HepG2 (cell line): ENCODE measurements at regions not wholly inside any gene's neighbourhood (a gene's known extent, or its start where the extent isn't known, plus 50 kb on each side); places are given as distances from the start of the nearest gene placed in this dataset.

Experiments used
- ARID2 ChIP-seq: sonication (generic); formaldehyde crosslinking; IDR thresholded peaks from 2 replicates; pipeline ENCODE4 v1.8.1; 2022; ENCODE audit warnings: mild to moderate bottlenecking, missing genetic modification reagents, borderline replicate concordance
- ATM ChIP-seq: fragments of 450-650 bp; IDR thresholded peaks from 2 replicates; pipeline ENCODE4 v1.7.1; 2017; ENCODE audit warnings: mild to moderate bottlenecking, borderline replicate concordance
- CAMTA2 ChIP-seq: sonication (generic); formaldehyde crosslinking; IDR thresholded peaks from 2 replicates; pipeline ENCODE4 v1.4.0; 2020; ENCODE audit warnings: mild to moderate bottlenecking, missing genetic modification reagents, borderline replicate concordance
- CENPBD1 ChIP-seq: sonication (generic); formaldehyde crosslinking; IDR thresholded peaks from 2 replicates; pipeline ENCODE4 v1.8.0; 2022; ENCODE audit warnings: missing genetic modification reagents, low read depth, mild to moderate bottlenecking, borderline replicate concordance
- FOXO1 ChIP-seq: sonication (generic); formaldehyde crosslinking; IDR thresholded peaks from 2 replicates; pipeline ENCODE4 v1.4.0; 2020; ENCODE audit warnings: missing genetic modification reagents
- GMEB2 ChIP-seq: IDR thresholded peaks from 2 replicates; pipeline ENCODE4 v1.6.1; 2016; ENCODE audit warnings: missing biosample characterization, missing genetic modification reagents, low read depth
- HOXA9 ChIP-seq: sonication (generic); formaldehyde crosslinking; IDR thresholded peaks from 2 replicates; pipeline ENCODE4 v1.8.1; 2022; ENCODE audit warnings: missing genetic modification reagents, mild to moderate bottlenecking, moderate library complexity, borderline replicate concordance
- MIXL1 ChIP-seq: IDR thresholded peaks from 2 replicates; pipeline ENCODE4 v1.6.1; 2016
- RBFOX2 ChIP-seq: fragments of 200-400 bp; formaldehyde crosslinking; IDR thresholded peaks from 2 replicates; pipeline ENCODE4 v1.6.1; 2017; ENCODE audit warnings: low read depth, mild to moderate bottlenecking, low read length
- STAT5B ChIP-seq: sonication (generic); formaldehyde crosslinking; IDR thresholded peaks from 2 replicates; pipeline ENCODE4 v1.4.0; 2020; ENCODE audit warnings: missing genetic modification reagents
- TEAD2 ChIP-seq: sonication (generic); formaldehyde crosslinking; IDR thresholded peaks from 2 replicates; pipeline ENCODE4 v1.9.0; 2021; ENCODE audit warnings: missing genetic modification reagents
- WIZ ChIP-seq: sonication (generic); formaldehyde crosslinking; IDR thresholded peaks from 2 replicates; pipeline ENCODE4 v1.5.1; 2020; ENCODE audit warnings: mild to moderate bottlenecking, missing genetic modification reagents
- ZBTB25 ChIP-seq: IDR thresholded peaks from 2 replicates; pipeline ENCODE4 v1.6.1; 2018; ENCODE audit warnings: missing genetic modification reagents
- TF ChIP-seq, protein P1 (sequence below): sonication (generic); formaldehyde crosslinking; IDR thresholded peaks from 2 replicates; pipeline ENCODE4 v1.8.0; 2022; ENCODE audit warnings: low read depth, missing genetic modification reagents
- TF ChIP-seq, protein P2 (sequence below): sonication (generic); formaldehyde crosslinking; IDR thresholded peaks from 2 replicates; pipeline ENCODE4 v1.8.1; 2023; ENCODE audit warnings: mild to moderate bottlenecking, missing genetic modification reagents, borderline replicate concordance
- TF ChIP-seq, protein P3 (sequence below): sonication (generic); formaldehyde crosslinking; IDR thresholded peaks from 2 replicates; pipeline ENCODE4 v1.4.0; 2020; ENCODE audit warnings: missing genetic modification reagents, borderline replicate concordance

DNA sequence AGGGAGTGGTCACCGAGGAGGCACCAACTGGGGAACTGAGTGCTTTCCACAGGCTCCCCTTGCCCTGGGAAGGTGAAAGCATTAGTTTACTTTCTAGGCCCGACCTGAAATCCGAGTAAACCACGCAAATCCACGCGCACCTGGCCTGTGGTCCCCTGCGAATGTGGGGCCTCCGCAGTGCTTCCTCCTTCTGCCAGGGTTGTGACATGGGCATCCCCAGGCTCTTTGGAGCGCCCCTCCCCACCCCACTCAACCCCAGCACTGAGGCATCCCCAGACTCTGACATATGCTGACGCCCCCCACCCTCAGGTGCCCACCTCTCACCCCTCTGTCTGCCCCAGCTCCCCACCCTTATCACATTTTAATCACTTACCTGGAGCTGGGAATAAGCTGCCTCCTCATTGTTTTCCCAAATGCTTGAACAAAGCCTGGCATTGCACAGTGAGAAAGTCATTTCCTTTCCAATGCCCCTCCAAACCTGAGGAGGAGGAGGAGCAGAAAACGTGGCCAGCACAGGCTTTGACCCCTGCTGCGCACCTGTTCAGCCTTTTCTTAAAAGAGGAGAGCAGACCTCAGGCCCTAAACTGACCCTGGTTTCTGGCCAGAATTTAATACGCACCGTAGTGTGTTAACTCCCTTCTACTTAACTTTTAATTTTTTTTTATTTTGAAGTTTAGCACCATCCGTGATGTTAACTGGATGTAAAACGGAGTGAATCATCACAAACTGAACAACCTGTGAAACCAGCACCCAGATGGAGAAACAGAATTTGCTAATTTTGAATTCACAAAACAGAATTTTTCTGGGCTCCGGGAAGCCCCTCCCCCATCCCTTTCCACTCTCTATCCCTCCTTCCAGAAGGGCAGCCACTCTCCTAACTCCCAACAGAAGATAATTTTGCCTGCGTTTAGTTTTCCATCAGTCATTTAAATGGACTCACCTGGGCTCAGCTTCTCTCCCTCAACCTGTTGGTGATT, 129.4 kb downstream of the WDR11 start (continued):
- TF ChIP-seq, protein P1, sequence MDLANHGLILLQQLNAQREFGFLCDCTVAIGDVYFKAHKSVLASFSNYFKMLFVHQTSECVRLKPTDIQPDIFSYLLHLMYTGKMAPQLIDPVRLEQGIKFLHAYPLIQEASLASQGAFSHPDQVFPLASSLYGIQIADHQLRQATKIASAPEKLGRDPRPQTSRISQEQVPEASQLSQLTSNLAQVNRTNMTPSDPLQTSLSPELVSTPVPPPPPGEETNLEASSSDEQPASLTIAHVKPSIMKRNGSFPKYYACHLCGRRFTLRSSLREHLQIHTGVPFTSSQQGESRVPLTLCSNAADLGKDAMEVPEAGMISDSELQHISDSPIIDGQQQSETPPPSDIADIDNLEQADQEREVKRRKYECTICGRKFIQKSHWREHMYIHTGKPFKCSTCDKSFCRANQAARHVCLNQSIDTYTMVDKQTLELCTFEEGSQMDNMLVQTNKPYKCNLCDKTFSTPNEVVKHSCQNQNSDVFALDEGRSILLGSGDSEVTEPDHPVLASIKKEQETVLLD (CRISPR knock-in tag), result no peak
- TF ChIP-seq TEAD2 (CRISPR knock-in tag) (no peak), ATM (no peak), GMEB2 (CRISPR knock-in tag) (no peak), CENPBD1 (CRISPR knock-in tag) (no peak), CAMTA2 (CRISPR knock-in tag) (no peak), WIZ (no peak), ARID2 (CRISPR knock-in tag) (no peak), STAT5B (CRISPR knock-in tag) (no peak), RBFOX2 (no peak), MIXL1 (no peak), FOXO1 (CRISPR knock-in tag) (no peak), HOXA9 (CRISPR knock-in tag) (no peak), ZBTB25 (CRISPR knock-in tag) (no peak)
- TF ChIP-seq, protein P2, sequence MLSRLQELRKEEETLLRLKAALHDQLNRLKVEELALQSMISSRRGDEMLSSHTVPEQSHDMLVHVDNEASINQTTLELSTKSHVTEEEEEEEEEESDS, result no peak
- TF ChIP-seq, protein P3, sequence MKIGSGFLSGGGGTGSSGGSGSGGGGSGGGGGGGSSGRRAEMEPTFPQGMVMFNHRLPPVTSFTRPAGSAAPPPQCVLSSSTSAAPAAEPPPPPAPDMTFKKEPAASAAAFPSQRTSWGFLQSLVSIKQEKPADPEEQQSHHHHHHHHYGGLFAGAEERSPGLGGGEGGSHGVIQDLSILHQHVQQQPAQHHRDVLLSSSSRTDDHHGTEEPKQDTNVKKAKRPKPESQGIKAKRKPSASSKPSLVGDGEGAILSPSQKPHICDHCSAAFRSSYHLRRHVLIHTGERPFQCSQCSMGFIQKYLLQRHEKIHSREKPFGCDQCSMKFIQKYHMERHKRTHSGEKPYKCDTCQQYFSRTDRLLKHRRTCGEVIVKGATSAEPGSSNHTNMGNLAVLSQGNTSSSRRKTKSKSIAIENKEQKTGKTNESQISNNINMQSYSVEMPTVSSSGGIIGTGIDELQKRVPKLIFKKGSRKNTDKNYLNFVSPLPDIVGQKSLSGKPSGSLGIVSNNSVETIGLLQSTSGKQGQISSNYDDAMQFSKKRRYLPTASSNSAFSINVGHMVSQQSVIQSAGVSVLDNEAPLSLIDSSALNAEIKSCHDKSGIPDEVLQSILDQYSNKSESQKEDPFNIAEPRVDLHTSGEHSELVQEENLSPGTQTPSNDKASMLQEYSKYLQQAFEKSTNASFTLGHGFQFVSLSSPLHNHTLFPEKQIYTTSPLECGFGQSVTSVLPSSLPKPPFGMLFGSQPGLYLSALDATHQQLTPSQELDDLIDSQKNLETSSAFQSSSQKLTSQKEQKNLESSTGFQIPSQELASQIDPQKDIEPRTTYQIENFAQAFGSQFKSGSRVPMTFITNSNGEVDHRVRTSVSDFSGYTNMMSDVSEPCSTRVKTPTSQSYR (CRISPR knock-in tag), result no peak
